ENCODE measurements at regions not wholly inside any gene's neighbourhood (a gene's known extent, or its start where the extent isn't known, plus 50 kb on each side); places are given as distances from the start of the nearest gene placed in this dataset.

GRCh38 chrX:6778544-6779503, 243.9 kb upstream of the VCX3A start:
- DNase-seq (ENCODE audit: low read depth) = no peak

- DNase-seq (ENCODE audit: low read depth) = no peak
Measured at GRCh38 chrX:6777238-6778002, 242.5 kb upstream of the VCX3A start.

- no peak for DNase-seq (ENCODE audit: low read depth)
Measured at GRCh38 chrX:6770936-6771335, 236.0 kb upstream of the VCX3A start.

DNA sequence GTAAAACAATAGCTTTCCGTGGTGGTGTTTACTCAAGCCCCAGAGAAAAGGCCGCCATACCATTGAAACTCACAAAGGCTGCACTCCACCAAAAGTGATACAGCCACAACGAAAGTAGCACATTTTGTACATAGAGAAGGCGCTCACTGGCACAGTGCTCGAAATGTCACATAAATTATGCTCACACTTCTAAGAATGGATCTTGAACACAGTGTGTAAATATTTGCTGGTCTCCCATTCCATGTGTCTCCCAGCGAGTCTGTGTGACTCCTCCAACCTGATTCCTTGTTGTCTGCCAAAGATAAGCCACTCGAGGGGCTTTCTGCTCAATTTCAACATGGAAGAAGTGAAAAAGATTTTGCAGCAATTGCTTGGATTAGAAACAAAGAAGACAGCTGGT, 234.0 kb upstream of the VCX3A start:
- no peak for DNase-seq (ENCODE audit: low read depth)

- no peak for DNase-seq (ENCODE audit: low read depth)
Measured at GRCh38 chrX:6761251-6761650, 226.3 kb upstream of the VCX3A start.

- no peak for DNase-seq (ENCODE audit: low read depth)
Measured at GRCh38 chrX:6759655-6760375, 224.9 kb upstream of the VCX3A start.

GRCh38 chrX:6758234-6758633, 223.3 kb upstream of the VCX3A start:
- no peak for DNase-seq (ENCODE audit: low read depth)

- DNase-seq (ENCODE audit: low read depth) = no peak
Measured at GRCh38 chrX:6757631-6758030, 222.7 kb upstream of the VCX3A start.

DNA sequence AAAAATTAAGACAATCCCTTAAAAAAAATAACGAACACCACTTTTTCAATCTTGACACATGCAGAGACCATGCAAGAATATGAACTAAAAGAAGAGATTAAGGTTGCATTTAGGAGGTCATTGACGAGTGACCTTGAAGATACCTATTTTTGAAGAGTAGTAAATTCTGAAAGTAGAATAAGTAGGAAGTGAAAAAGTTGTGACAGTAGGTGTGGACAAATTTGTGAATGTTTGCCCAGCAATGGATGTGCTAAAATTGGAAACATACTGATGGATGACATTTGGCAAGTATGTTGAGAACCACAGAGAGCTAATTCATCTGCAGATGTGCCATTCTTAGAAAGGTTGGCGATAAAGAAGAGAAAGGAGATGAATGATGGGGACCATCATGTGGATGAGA, 213.7 kb upstream of the VCX3A start:
- no peak for DNase-seq (ENCODE audit: low read depth)

DNA sequence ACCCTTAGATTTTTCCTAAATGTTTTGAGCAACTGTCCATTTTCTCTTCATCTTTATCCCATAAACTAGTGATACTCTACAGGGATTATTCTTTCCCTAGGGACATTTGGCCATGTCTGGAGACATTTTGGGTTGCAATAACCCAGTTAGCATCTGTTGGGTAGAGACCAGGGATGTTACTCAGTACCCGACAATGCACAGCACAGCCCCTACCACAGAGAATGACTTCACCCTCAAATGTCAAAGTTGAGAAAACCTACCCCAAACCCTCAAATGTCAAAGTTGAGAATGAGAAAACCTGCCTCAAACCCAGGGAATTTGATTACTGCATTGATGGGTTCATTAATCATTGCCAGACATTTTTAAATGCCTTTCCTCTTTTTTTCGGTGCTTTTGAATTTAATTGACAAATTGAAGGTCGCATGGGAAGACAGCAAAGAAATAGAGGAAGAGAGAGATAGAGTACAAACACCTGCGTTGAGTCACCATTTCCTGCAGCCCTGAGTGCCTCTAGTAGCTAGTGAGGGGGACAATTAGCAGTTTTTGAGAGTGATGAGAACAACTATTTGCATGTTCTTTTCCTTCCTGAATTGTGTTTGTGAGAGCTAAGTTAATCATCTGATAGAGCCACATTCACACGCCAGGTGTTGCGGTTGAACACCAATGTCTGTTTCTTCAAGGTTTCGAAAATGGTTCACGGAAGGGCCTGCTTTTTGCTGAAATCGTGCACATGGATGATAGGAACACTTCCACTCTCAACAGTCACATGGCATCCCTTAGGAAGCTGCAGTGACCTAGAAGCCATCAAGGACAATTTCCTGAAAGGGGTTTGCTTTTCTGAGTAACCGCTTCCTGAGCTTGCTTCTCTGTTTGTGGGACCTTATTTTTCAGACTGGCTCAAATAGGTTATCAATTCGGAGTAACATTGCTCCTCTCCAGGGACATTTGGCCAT, 203.9 kb upstream of the VCX3A start:
- DNase-seq (ENCODE audit: low read depth) = no peak

DNA sequence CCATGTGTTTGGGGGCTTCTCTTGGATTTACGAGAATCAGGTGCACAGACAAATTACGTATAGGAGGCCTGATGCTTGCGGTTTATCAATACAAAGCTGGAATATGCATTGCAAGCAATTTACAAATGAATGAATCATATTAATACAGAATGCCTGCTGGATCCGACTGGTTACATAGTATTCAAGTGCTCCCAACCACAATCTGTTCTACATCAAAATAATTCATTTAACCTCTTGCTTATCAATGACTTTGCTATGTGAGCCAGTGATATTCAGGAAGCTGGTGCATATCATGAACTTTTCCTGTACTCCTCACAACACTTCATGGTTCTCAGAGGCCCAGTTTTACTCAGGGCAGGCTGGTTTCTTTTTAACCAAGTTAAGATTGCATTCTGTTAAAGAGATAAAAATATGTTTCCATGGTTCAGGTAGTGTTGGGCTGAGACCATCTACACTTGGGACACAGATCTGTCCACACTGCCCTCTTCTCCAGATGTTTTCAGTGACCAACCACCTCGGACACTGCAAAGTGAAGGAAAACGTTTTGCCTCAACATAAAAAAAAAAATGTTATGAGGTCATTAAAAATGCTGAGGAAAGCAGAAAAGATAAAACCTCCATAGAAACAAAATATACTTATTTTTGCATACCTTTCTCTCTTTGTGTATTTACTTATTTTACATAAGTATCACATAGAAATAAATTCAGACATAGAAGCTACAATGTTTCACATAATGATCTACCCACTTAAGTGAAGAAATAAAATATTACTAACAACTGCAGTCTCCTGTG, 200.1 kb upstream of the VCX3A start:
- DNase-seq (ENCODE audit: low read depth) = no peak

DNA sequence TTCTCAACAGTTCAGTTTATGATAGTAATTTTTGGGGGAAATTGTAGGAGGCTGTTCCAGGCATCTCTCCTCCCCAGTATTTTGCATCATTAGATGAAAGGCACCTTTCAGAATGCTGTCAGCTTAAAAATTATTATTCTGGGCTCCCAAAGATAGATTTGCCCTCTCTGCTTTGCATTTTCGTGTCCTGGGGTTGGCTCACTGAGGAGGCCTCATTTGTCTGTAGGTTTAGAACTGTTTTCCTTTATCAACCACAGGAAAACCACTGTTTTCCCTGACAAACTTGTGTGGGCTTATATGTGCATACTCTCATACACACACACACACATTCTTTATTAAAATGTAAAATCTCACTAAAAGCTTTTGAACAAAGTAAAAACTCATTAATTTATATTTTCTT, 197.2 kb upstream of the VCX3A start:
- no peak for DNase-seq (ENCODE audit: low read depth)

DNA sequence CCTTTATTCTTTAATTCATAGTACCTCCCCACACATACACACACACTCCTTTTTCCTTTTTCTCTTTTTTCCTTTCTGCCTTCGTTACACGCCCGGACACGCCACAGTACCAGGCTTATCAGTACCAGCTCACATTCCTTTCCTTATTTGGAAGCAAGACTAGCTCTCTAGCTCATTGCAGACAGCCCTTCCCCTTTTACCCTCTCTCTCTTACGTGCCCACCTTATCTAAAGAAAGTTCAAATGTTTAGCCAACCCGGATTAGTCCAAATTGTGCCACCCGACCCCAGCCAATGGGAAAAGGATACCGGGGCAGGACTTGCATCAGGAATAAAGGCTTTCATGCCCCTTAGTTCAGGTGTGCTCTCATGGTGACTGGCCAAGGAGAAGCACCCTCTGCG, 194.7 kb upstream of the VCX3A start:
- DNase-seq (ENCODE audit: low read depth) = no peak

DNA sequence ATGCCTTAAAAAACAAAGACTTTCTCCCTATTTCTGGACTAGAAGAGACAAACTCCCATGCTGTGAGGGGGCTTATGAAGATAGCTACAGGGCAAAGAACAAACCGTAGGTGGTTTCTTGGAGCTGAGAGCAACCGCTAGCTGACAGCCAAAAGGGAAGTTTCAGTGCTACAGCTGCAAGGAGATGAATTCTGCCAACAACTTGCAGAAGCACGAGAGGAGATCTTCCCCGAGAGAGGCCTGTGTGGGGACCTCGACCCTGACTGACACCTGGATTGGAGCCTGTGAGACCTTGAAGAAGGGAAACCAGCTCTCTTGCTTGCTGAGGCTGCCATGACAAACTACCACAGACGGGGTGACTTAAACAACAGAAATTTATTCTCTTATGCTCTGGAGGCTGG, 183.8 kb upstream of the VCX3A start:
- DNase-seq (ENCODE audit: low read depth) = no peak

GRCh38 chrX:6708676-6709380, 173.9 kb upstream of the VCX3A start:
- no peak for DNase-seq (ENCODE audit: low read depth)

GRCh38 chrX:6708041-6708440, 173.1 kb upstream of the VCX3A start:
- no peak for DNase-seq (ENCODE audit: low read depth)

DNA sequence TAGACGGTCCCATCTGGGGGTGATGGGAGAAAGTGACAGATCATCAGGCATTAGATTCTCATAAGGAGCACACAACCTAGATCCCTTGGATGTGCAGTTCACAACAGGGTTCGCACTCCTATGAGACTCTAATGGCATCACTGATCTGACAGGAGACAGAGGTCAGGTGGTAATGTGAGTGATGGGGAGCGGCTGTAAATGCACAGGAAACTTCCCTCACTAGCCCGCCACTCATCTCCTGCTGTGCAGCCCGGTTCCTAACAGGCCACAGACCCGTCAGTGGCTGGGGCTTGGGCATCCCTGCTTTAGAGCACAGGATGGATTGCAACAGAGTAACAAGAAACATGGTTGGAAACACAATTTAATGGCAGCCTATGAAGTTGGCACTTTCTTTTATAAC, 172.6 kb upstream of the VCX3A start:
- no peak for DNase-seq (ENCODE audit: low read depth)

DNA sequence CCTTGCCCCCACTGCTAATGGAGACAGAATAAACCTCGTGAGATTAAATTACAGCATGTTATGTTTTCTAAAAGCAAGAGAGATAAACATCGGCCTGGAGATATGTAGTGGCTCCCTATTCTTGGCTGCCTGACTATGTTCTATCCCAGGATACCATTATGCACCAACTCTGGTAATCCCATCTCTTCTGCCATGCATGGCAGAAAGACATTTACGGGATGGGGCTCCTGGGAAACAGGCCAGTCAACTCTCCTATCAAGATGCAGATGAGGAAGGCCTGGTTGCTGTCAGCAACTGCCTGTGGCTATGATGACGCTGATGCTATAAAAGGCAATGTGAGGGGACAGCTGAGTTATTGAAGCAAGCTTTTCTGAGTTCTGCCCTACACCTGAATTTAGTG, 166.2 kb upstream of the VCX3A start:
- no peak for DNase-seq (ENCODE audit: low read depth)

DNA sequence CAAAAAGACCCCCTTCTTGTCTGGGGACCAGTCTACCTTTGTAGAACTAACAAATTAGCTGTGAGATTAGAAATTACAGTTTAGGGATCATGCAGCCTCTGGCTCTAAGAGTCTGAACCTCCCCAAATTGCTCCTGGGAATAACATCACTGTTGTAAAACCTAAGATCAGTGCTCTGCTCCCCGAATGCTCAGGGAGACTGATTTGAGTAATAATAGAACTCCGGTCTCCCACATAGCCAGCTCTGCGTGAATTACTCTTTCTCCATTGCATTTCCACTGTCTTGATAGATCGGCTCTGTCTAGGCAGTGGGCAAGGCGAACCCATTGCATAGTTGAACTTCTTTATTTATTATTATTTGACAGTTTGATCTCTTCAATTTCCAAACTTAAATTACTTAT, 160.8 kb upstream of the VCX3A start:
- no peak for DNase-seq (ENCODE audit: low read depth)

DNA sequence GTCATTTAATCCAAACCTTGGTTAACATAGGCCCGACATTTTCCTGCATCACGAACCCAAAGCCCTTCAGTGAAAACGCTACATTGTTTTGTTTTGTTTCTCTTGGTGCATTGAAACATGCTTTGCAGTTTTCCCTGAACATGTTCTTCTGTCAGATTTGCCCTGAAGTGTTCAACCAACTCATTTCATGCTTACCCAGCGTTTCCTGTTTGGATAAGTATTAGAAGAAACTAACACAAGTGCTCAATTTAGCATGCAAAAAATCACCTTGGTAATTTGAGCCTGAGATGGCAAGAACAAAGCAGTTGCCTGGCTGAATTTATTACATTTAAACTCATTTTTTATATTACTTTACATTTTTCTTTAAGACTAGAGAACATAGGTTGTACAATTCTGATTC, 160.1 kb upstream of the VCX3A start:
- no peak for DNase-seq (ENCODE audit: low read depth)

All from CMK (cell line).